ENCODE measurements at regions not wholly inside any gene's neighbourhood (a gene's known extent, or its start where the extent isn't known, plus 50 kb on each side); places are given as distances from the start of the nearest gene placed in this dataset.

DNA sequence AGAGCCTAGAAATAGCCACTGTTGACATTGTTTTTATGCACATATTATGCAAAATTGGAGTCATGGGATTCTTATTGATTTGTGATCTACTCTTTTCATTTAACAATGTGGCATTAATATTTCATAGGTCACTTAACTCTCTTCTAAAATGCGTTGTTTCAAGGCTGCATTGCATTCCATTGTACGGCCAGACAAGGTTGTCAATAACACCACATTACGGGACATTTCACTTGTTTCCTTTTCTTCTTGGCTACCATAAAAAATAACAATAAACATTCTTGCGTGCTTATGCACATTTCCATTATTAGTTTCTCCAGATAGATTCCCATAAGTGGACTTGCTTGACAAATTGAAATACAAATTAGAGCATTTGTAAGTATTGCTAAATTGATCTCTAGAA lies 120.8 kb upstream of the TMCC3 start:
- H3K4me3 ChIP-seq (ENCODE audit: low read depth, low read length, poor library complexity, severe bottlenecking) = no peak overlapping the region
- H3K9me3 ChIP-seq (ENCODE audit: low read depth, low read length, poor library complexity, severe bottlenecking) = no peaks in the 10 kb centered on the region
- H3K27me3 ChIP-seq (replicated peaks; ENCODE audit: insufficient read depth, low read depth, low read length, poor library complexity) = no peaks in the 10 kb centered on the region
- H3K4me1 ChIP-seq (ENCODE audit: insufficient read depth, low read length, poor library complexity, severe bottlenecking) = peaks cover 17% of the 10 kb centered on the region
- ChIA-PET CTCF (no interaction called here), POLR2A (ENCODE audit: low non-redundant PET) (no interaction called here)
- TF ChIP-seq, protein P1, sequence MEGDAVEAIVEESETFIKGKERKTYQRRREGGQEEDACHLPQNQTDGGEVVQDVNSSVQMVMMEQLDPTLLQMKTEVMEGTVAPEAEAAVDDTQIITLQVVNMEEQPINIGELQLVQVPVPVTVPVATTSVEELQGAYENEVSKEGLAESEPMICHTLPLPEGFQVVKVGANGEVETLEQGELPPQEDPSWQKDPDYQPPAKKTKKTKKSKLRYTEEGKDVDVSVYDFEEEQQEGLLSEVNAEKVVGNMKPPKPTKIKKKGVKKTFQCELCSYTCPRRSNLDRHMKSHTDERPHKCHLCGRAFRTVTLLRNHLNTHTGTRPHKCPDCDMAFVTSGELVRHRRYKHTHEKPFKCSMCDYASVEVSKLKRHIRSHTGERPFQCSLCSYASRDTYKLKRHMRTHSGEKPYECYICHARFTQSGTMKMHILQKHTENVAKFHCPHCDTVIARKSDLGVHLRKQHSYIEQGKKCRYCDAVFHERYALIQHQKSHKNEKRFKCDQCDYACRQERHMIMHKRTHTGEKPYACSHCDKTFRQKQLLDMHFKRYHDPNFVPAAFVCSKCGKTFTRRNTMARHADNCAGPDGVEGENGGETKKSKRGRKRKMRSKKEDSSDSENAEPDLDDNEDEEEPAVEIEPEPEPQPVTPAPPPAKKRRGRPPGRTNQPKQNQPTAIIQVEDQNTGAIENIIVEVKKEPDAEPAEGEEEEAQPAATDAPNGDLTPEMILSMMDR (conservative IDR thresholded peaks at IDR 0.05; ENCODE audit: low read depth, low read length) = no peak
- no peak for TF ChIP-seq EZH2 (IDR thresholded peaks at IDR 0.05; ENCODE audit: borderline replicate concordance, low read depth, low read length, poor library complexity, severe bottlenecking)
- H3K27ac ChIP-seq (ENCODE audit: low read depth, low read length, poor library complexity, severe bottlenecking) = no peak overlapping the region
- BruUV-seq (replicated peaks) = no TSS peak
- H3K36me3 ChIP-seq (ENCODE audit: insufficient read depth, low read length, poor library complexity, severe bottlenecking) = no peaks in the 10 kb centered on the region
- no peak for DNase-seq (ENCODE audit: low spot score)
- intact Hi-C loops (cut with micrococcal nuclease; ENCODE audit: unreplicated experiment) = no loop called here

DNA sequence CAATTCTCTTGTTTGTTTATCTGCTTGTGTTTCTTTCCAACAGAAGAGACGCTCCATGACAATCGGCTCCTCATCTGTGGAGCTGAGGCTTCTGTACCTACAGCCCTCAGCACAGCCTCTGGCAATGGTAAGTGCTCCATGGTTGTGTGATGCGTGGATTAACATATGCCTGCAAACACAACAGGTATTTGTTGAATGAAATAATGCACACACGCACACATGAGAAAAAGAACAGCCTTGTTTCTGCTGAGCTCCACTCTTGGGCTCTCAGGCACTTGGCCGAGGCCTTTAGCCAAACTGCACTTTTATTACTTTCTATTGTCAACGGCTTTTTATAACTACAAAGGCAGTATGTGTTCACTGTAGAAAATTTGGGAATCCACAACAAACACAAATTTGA lies 120.4 kb upstream of the TMCC3 start:
- no peak overlapping the region for H3K4me3 ChIP-seq (ENCODE audit: low read depth, low read length, poor library complexity, severe bottlenecking)
- TF ChIP-seq, protein P1 (conservative IDR thresholded peaks at IDR 0.05; ENCODE audit: low read depth, low read length) = no peak
- no peak for TF ChIP-seq EZH2 (IDR thresholded peaks at IDR 0.05; ENCODE audit: borderline replicate concordance, low read depth, low read length, poor library complexity, severe bottlenecking)
- intact Hi-C loops (cut with micrococcal nuclease; ENCODE audit: unreplicated experiment) = no loop called here
- peaks cover 17% of the 10 kb centered on the region for H3K4me1 ChIP-seq (ENCODE audit: insufficient read depth, low read length, poor library complexity, severe bottlenecking)
- H3K9me3 ChIP-seq (ENCODE audit: low read depth, low read length, poor library complexity, severe bottlenecking) = no peaks in the 10 kb centered on the region
- H3K27ac ChIP-seq (ENCODE audit: low read depth, low read length, poor library complexity, severe bottlenecking) = no peak overlapping the region
- no TSS peak for BruUV-seq (replicated peaks)
- H3K36me3 ChIP-seq (ENCODE audit: insufficient read depth, low read length, poor library complexity, severe bottlenecking) = no peaks in the 10 kb centered on the region
- ChIA-PET CTCF (no interaction called here), POLR2A (ENCODE audit: low non-redundant PET) (no interaction called here)
- H3K27me3 ChIP-seq (replicated peaks; ENCODE audit: insufficient read depth, low read depth, low read length, poor library complexity) = no peaks in the 10 kb centered on the region
- no peak for DNase-seq (ENCODE audit: low spot score)

GRCh38 chr12:94769776-94770759 lies 119.7 kb upstream of the TMCC3 start:
- Histone ChIP-seq H3K9me3 (ENCODE audit: low read depth, low read length, poor library complexity, severe bottlenecking) (no peaks in the 10 kb centered on the region), H3K4me3 (ENCODE audit: low read depth, low read length, poor library complexity, severe bottlenecking) (no peak overlapping the region), H3K4me1 (ENCODE audit: insufficient read depth, low read length, poor library complexity, severe bottlenecking) (peaks cover 17% of the 10 kb centered on the region), H3K27ac (ENCODE audit: low read depth, low read length, poor library complexity, severe bottlenecking) (no peak overlapping the region), H3K27me3 (replicated peaks; ENCODE audit: insufficient read depth, low read depth, low read length, poor library complexity) (no peaks in the 10 kb centered on the region), H3K36me3 (ENCODE audit: insufficient read depth, low read length, poor library complexity, severe bottlenecking) (no peaks in the 10 kb centered on the region)
- ChIA-PET CTCF (no interaction called here), POLR2A (ENCODE audit: low non-redundant PET) (no interaction called here)
- TF ChIP-seq, protein P1 (conservative IDR thresholded peaks at IDR 0.05; ENCODE audit: low read depth, low read length) = no peak
- no peak for TF ChIP-seq EZH2 (IDR thresholded peaks at IDR 0.05; ENCODE audit: borderline replicate concordance, low read depth, low read length, poor library complexity, severe bottlenecking)
- no peak for DNase-seq (ENCODE audit: low spot score)
- intact Hi-C loops (cut with micrococcal nuclease; ENCODE audit: unreplicated experiment) = loop anchor here (10.0 kb wide), 2 partner anchors 225 to 625 kb away; partner anchors contain the start of gene PLXNC1
- no TSS peak for BruUV-seq (replicated peaks)

Measured in A673 (cell line).